ENCODE measurements at regions not wholly inside any gene's neighbourhood (a gene's known extent, or its start where the extent isn't known, plus 50 kb on each side); places are given as distances from the start of the nearest gene placed in this dataset.

DNA sequence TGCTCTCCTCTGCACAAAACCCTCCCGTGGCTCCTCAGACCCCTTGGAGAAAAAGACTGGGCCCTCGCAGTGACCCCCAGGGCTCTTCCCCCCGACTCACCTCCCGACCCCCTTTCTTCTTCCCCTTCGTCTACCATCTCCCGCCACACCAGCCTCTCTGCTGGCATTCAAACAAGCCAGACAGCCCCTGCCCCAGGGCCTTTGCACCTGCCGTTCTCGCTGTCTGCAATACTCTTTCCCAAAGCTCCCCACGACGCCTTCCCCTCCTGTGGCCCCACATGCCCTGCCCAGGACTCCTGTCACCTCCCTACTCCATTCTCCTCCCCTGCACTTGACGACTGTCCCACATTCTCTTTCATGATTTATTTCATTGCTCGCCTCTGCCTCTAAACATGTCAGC, 115.7 kb downstream of the PHETA1 start:
- ChIA-PET POLR2A (no interaction called here), SMC1A (ENCODE audit: uncharacterized antibody, unreplicated experiment) (no interaction called here), CTCF (no interaction called here), RAD21 (ENCODE audit: unreplicated experiment) (no interaction called here)
- H3K36me3 ChIP-seq (ENCODE audit: control insufficient read depth in 2 of 2, insufficient read depth in 2 of 2, low read length in 1 of 2): no peaks in the 10 kb centered on the region
- no peak for ATAC-seq
- H2AFZ ChIP-seq (ENCODE audit: control insufficient read depth, low read depth, low read length): no peak overlapping the region
- TF ChIP-seq, protein P1, sequence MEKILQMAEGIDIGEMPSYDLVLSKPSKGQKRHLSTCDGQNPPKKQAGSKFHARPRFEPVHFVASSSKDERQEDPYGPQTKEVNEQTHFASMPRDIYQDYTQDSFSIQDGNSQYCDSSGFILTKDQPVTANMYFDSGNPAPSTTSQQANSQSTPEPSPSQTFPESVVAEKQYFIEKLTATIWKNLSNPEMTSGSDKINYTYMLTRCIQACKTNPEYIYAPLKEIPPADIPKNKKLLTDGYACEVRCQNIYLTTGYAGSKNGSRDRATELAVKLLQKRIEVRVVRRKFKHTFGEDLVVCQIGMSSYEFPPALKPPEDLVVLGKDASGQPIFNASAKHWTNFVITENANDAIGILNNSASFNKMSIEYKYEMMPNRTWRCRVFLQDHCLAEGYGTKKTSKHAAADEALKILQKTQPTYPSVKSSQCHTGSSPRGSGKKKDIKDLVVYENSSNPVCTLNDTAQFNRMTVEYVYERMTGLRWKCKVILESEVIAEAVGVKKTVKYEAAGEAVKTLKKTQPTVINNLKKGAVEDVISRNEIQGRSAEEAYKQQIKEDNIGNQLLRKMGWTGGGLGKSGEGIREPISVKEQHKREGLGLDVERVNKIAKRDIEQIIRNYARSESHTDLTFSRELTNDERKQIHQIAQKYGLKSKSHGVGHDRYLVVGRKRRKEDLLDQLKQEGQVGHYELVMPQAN (conservative IDR thresholded peaks at IDR 0.05): no peak
- TF ChIP-seq CHD2 (IDR thresholded peaks at IDR 0.05; ENCODE audit: borderline replicate concordance, low read depth, low read length) (no peak), CBFB (IDR thresholded peaks at IDR 0.05; ENCODE audit: low read depth) (no peak), NFIC (IDR thresholded peaks at IDR 0.05; ENCODE audit: low read depth, low read length) (no peak), SIX5 (IDR thresholded peaks at IDR 0.05; ENCODE audit: low read depth, low read length, severe bottlenecking) (no peak)
- no peak for DNase-seq (ENCODE audit: low read depth, low spot score)
- no peaks in the 10 kb centered on the region; a peak in 1 of 4 replicates for H3K27me3 ChIP-seq (replicated peaks in 1 of 2; ENCODE audit: control insufficient read depth in 2 of 2, insufficient read depth in 2 of 2, low read length in 1 of 2)
- intact Hi-C loops (cut with micrococcal nuclease; ENCODE audit: unreplicated experiment) (no loop called here), in situ Hi-C loops (cut with MboI) (no loop called here)
- no peak overlapping the region for H3K4me2 ChIP-seq (ENCODE audit: control insufficient read depth, insufficient read depth)
- no peaks in the 10 kb centered on the region for H3K4me1 ChIP-seq (ENCODE audit: control insufficient read depth, insufficient read depth, low read length)
- H3K27ac ChIP-seq (ENCODE audit: control insufficient read depth, insufficient read depth): no peak overlapping the region
- H3K79me2 ChIP-seq (ENCODE audit: control insufficient read depth, insufficient read depth, low read length): no peaks in the 10 kb centered on the region
- H3K9ac ChIP-seq (ENCODE audit: control insufficient read depth, insufficient read depth, low read length): no peak overlapping the region
- BruUV-seq (replicated peaks): no TSS peak
- no peaks in the 10 kb centered on the region for H4K20me1 ChIP-seq (ENCODE audit: control insufficient read depth, insufficient read depth)
- no peak for FAIRE-seq
- H3K9me3 ChIP-seq (replicated peaks; ENCODE audit: control insufficient read depth, insufficient read depth, low read length): no peaks in the 10 kb centered on the region
- 44% methylated on average over 8 of the region's 12 CpGs for WGBS (ENCODE audit: insufficient coverage, insufficient replicate concordance, low lambda C conversion rate, missing lambda C conversion rate)
- H3K4me3 ChIP-seq: no peak overlapping the region

DNA sequence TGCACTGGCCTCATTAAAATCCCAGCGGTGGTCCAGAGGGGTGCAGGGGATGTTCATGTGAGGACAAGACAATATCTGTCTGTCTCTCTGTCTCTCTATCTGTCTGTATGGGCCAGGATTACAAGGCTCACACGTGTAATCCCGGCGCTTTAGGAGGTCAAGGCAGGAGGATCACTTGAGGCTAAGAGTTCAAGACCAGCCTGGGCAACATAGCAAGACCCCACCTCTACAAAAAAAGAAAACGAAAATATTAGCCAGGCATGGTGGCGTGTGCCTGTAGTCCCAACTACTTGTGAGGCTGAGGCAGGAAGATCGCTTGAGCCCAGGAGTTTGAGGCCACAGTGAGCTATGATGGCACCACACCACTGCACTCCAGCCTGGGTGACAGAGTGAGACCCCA, 117.1 kb downstream of the PHETA1 start:
- CTCF ChIA-PET: no interaction called here
- POLR2A ChIA-PET: no interaction called here
- RAD21 ChIA-PET (ENCODE audit: unreplicated experiment): no interaction called here
- WGBS (ENCODE audit: insufficient coverage, insufficient replicate concordance, low lambda C conversion rate, missing lambda C conversion rate): 57% methylated on average over 7 of the region's 7 CpGs
- no TSS peak for BruUV-seq (replicated peaks)
- H3K36me3 ChIP-seq (ENCODE audit: control insufficient read depth in 2 of 2, insufficient read depth in 2 of 2, low read length in 1 of 2): no peaks in the 10 kb centered on the region
- H3K79me2 ChIP-seq (ENCODE audit: control insufficient read depth, insufficient read depth, low read length): no peaks in the 10 kb centered on the region
- FAIRE-seq (no peak), DNase-seq (ENCODE audit: low read depth, low spot score) (no peak), ATAC-seq (no peak)
- H3K27ac ChIP-seq (ENCODE audit: control insufficient read depth, insufficient read depth): no peak overlapping the region
- H2AFZ ChIP-seq (ENCODE audit: control insufficient read depth, low read depth, low read length): no peak overlapping the region
- H3K4me3 ChIP-seq: no peak overlapping the region
- no peaks in the 10 kb centered on the region for H3K4me1 ChIP-seq (ENCODE audit: control insufficient read depth, insufficient read depth, low read length)
- intact Hi-C loops (cut with micrococcal nuclease; ENCODE audit: unreplicated experiment): no loop called here
- SMC1A ChIA-PET (ENCODE audit: uncharacterized antibody, unreplicated experiment): no interaction called here
- H3K4me2 ChIP-seq (ENCODE audit: control insufficient read depth, insufficient read depth): no peak overlapping the region
- no peaks in the 10 kb centered on the region for H3K9me3 ChIP-seq (replicated peaks; ENCODE audit: control insufficient read depth, insufficient read depth, low read length)
- TF ChIP-seq, protein P2, sequence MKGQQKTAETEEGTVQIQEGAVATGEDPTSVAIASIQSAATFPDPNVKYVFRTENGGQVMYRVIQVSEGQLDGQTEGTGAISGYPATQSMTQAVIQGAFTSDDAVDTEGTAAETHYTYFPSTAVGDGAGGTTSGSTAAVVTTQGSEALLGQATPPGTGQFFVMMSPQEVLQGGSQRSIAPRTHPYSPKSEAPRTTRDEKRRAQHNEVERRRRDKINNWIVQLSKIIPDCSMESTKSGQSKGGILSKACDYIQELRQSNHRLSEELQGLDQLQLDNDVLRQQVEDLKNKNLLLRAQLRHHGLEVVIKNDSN (IDR thresholded peaks at IDR 0.05; ENCODE audit: borderline replicate concordance, extremely low read length, insufficient read depth, low read depth, low read length): no peak
- TF ChIP-seq IRF4 (IDR thresholded peaks at IDR 0.05; ENCODE audit: low read depth, low read length) (no peak), MYC (IDR thresholded peaks at IDR 0.05; ENCODE audit: insufficient read depth, insufficient read length, insufficient replicate concordance, low read length, severe bottlenecking) (no peak)
- no peaks in the 10 kb centered on the region; a peak in 1 of 4 replicates for H3K27me3 ChIP-seq (replicated peaks in 1 of 2; ENCODE audit: control insufficient read depth in 2 of 2, insufficient read depth in 2 of 2, low read length in 1 of 2)
- in situ Hi-C loops (cut with MboI): no loop called here
- no peaks in the 10 kb centered on the region for H4K20me1 ChIP-seq (ENCODE audit: control insufficient read depth, insufficient read depth)
- no peak overlapping the region for H3K9ac ChIP-seq (ENCODE audit: control insufficient read depth, insufficient read depth, low read length)
